A673 (cell line): ENCODE measurements at regions not wholly inside any gene's neighbourhood (a gene's known extent, or its start where the extent isn't known, plus 50 kb on each side); places are given as distances from the start of the nearest gene placed in this dataset.

Experiments
- CTCF ChIP-seq: fragments of 300-800, 200-600 bp; sonication (generic); conservative IDR thresholded peaks from 2 replicates; pipeline ENCODE4 v1.5.1; 2017; ENCODE audit warnings: low read depth, mild to moderate bottlenecking, antibody characterized with exemption, low read length, moderate library complexity, mixed read lengths
- EZH2 ChIP-seq: fragments of 200-600 bp; sonication (generic); IDR thresholded peaks from 2 replicates; pipeline ENCODE4 v1.6.1; 2017; ENCODE audit warnings: borderline replicate concordance, low read depth, mild to moderate bottlenecking, mixed read lengths, antibody characterized with exemption, low read length; ENCODE audit not compliant: poor library complexity, severe bottlenecking

- TF ChIP-seq CTCF (no peak), EZH2 (no peak)
Observed at GRCh38 chr16:86450691-86451090, 59.6 kb upstream of the FOXF1 start.
